ENCODE measurements at regions not wholly inside any gene's neighbourhood (a gene's known extent, or its start where the extent isn't known, plus 50 kb on each side); places are given as distances from the start of the nearest gene placed in this dataset.
A peak's percentile ranks its signal among the peaks of the same experiment; 100 is the strongest.
"Not testable (repeated sequence)": the region's sequence is repeated elsewhere in the genome, so short reads cannot be mapped to it uniquely, and the experiment has no call there.

GRCh38 chr16:85275533-85276249 lies 163.4 kb upstream of the CIBAR2 start:
- peak; percentile 57 for DNase-seq (ENCODE audit: low spot score)

GRCh38 chr16:85276258-85276657 lies 164.0 kb upstream of the CIBAR2 start:
- no peak for DNase-seq (ENCODE audit: low spot score)

GRCh38 chr16:85276721-85277120 lies 164.4 kb upstream of the CIBAR2 start:
- no peak for DNase-seq (ENCODE audit: low spot score)

GRCh38 chr16:85278839-85279238 lies 166.6 kb upstream of the CIBAR2 start:
- no peak for DNase-seq (ENCODE audit: low spot score)

- no peak for DNase-seq (ENCODE audit: low spot score)
Measured at GRCh38 chr16:85279402-85279801, 167.1 kb upstream of the CIBAR2 start.

GRCh38 chr16:85279825-85280545 lies 167.7 kb upstream of the CIBAR2 start:
- DNase-seq (ENCODE audit: low spot score): no peak

- DNase-seq (ENCODE audit: low spot score): no peak
Measured at GRCh38 chr16:85281181-85281580, 168.9 kb upstream of the CIBAR2 start.

- no peak for DNase-seq (ENCODE audit: low spot score)
Measured at GRCh38 chr16:85282842-85283241, 170.6 kb upstream of the CIBAR2 start.

GRCh38 chr16:85283305-85284050 lies 171.2 kb upstream of the CIBAR2 start:
- DNase-seq (ENCODE audit: low spot score): no peak

- no peak for DNase-seq (ENCODE audit: low spot score)
Measured at GRCh38 chr16:85284141-85284817, 172.0 kb upstream of the CIBAR2 start.

- DNase-seq (ENCODE audit: low spot score): no peak
Measured at GRCh38 chr16:85285681-85286065, 173.4 kb upstream of the CIBAR2 start.

GRCh38 chr16:85286066-85286831 lies 174.0 kb upstream of the CIBAR2 start:
- peak; percentile 94 for DNase-seq (ENCODE audit: low spot score)

GRCh38 chr16:85286951-85287814 lies 174.9 kb upstream of the CIBAR2 start:
- peak; percentile 79 for DNase-seq (ENCODE audit: low spot score)

- not testable (repeated sequence) for DNase-seq (ENCODE audit: low spot score)
Measured at GRCh38 chr16:85287815-85288109, 175.5 kb upstream of the CIBAR2 start.

- DNase-seq (ENCODE audit: low spot score): no peak
Measured at GRCh38 chr16:85288341-85288868, 176.1 kb upstream of the CIBAR2 start.

GRCh38 chr16:85288869-85289660 lies 176.8 kb upstream of the CIBAR2 start:
- DNase-seq (ENCODE audit: low spot score): no peak

- DNase-seq (ENCODE audit: low spot score): no peak
Measured at GRCh38 chr16:85289760-85290625, 177.7 kb upstream of the CIBAR2 start.

GRCh38 chr16:85290626-85291301 lies 178.5 kb upstream of the CIBAR2 start:
- no peak for DNase-seq (ENCODE audit: low spot score)
